ENCODE measurements at regions not wholly inside any gene's neighbourhood (a gene's known extent, or its start where the extent isn't known, plus 50 kb on each side); places are given as distances from the start of the nearest gene placed in this dataset.

- no peak for TF ChIP-seq REST (IDR thresholded peaks at IDR 0.05; ENCODE audit: low read depth, low read length)
These were observed 109.8 kb upstream of the PALS2 start (continued) for GRCh38 chr7:24463474-24463873.

GRCh38 chr7:24464861-24465260 lies 108.4 kb upstream of the PALS2 start:
- Histone ChIP-seq H3K27me3 (ENCODE audit: insufficient read depth) (peaks cover 19% of the 10 kb centered on the region; the same call in 1 of the 2 replicates), H3F3A (replicated peaks; ENCODE audit: insufficient read depth) (no peaks in the 10 kb centered on the region), H3K27ac (ENCODE audit: low read depth in 2 of 2, low read length in 1 of 2) (no peak overlapping the region), H3K4me1 (ENCODE audit: control insufficient read depth in 1 of 2, insufficient read depth in 2 of 2, low read depth in 1 of 2, low read length in 1 of 2) (peaks cover 0 to 6% of the 10 kb centered on the region in 2 experiments; a peak in 2 of 4 replicates), H2AFZ (ENCODE audit: low read depth) (no peak overlapping the region), H3K9me3 (no peaks in the 10 kb centered on the region), H3K4me2 (no peak overlapping the region), H3K36me3 (replicated peaks in 1 of 2; ENCODE audit: control insufficient read depth in 1 of 2, insufficient read depth in 2 of 2, low read length in 1 of 2) (no peaks in the 10 kb centered on the region), H3K9ac (no peak overlapping the region), H3K4me3 (ENCODE audit: low read depth in 2 of 2, low read length in 1 of 2) (no peak overlapping the region), H3K9me2 (no peaks in the 10 kb centered on the region), H3K79me2 (ENCODE audit: insufficient read depth) (no peaks in the 10 kb centered on the region), H4K20me1 (ENCODE audit: insufficient read depth) (no peaks in the 10 kb centered on the region)
- ChIA-PET CTCF (no interaction called here), POLR2A (no interaction called here)
- no peak for DNase-seq
- no peak for TF ChIP-seq NFIC (IDR thresholded peaks at IDR 0.05; ENCODE audit: borderline replicate concordance)
- TF ChIP-seq CTCF (IDR thresholded peaks at IDR 0.05): no peak
- no peak for TF ChIP-seq IRF3 (IDR thresholded peaks at IDR 0.05; ENCODE audit: low read depth, low read length)
- no peak for TF ChIP-seq SIN3A (IDR thresholded peaks at IDR 0.05; ENCODE audit: borderline replicate concordance, low read depth, low read length)
- TF ChIP-seq CHD2 (IDR thresholded peaks at IDR 0.05; ENCODE audit: low read length, partially characterized antibody): no peak
- TF ChIP-seq TEAD4 (IDR thresholded peaks at IDR 0.05; ENCODE audit: borderline replicate concordance, insufficient read depth): no peak
- no peak for TF ChIP-seq JUND (IDR thresholded peaks at IDR 0.05)
- no peak for TF ChIP-seq RAD21 (IDR thresholded peaks at IDR 0.05; ENCODE audit: low read length)
- TF ChIP-seq MEF2A (IDR thresholded peaks at IDR 0.05; ENCODE audit: borderline replicate concordance, low read depth): no peak
- no peak for TF ChIP-seq YY1 (IDR thresholded peaks at IDR 0.05; ENCODE audit: low read depth)
- no peak for TF ChIP-seq ZBTB33 (IDR thresholded peaks at IDR 0.05; ENCODE audit: borderline replicate concordance, low read depth)
- no peak for TF ChIP-seq RFX5 (IDR thresholded peaks at IDR 0.05; ENCODE audit: low read length)
- no peak for TF ChIP-seq PBX3 (IDR thresholded peaks at IDR 0.05)
- TF ChIP-seq TCF12 (IDR thresholded peaks at IDR 0.05): no peak
- no peak for TF ChIP-seq RXRA (IDR thresholded peaks at IDR 0.05; ENCODE audit: borderline replicate concordance, low read depth)
- no peak for TF ChIP-seq POLR2AphosphoS5 (IDR thresholded peaks at IDR 0.05; ENCODE audit: low read depth, low read length)
- TF ChIP-seq SMC3 (IDR thresholded peaks at IDR 0.05; ENCODE audit: low read depth, low read length): no peak
- 56% methylated on average over 3 of the region's 3 CpGs for WGBS (ENCODE audit: low lambda C conversion rate)

All from SK-N-SH (cell line).